Common myeloid progenitor, CD34-positive (primary cell): ENCODE measurements at regions not wholly inside any gene's neighbourhood (a gene's known extent, or its start where the extent isn't known, plus 50 kb on each side); places are given as distances from the start of the nearest gene placed in this dataset.

Experiments
- CTCF ChIA-PET: fragments of 350-600 bp; sonication (Branson Sonifier 250); formaldehyde crosslinking; loops from one replicate; lab custom pipeline; 2021; ENCODE audit warnings: antibody characterized with exemption; lab: Charles Lee
- POLR2A ChIA-PET: fragments of 350-600 bp; sonication (Branson Sonifier 250); formaldehyde crosslinking; loops from one replicate; lab custom pipeline; 2021; ENCODE audit warnings: antibody characterized with exemption; lab: Charles Lee
- DNase-seq, 3 donors: peaks; one replicate each; pipeline versions ENCODE4 v3.0.0 to v3.0.0-alpha.2; 2013
- H3K27ac ChIP-seq, 2 experiments: 1 replicate in 1 of 2; 2 replicates in 1 of 2; pipeline ENCODE4 v1.7.0; 2013; ENCODE audit warnings: inconsistent platforms in 2 of 2, low read length in 2 of 2, mild to moderate bottlenecking in 2 of 2, low read depth in 1 of 2, moderate library complexity in 1 of 2; ENCODE audit not compliant: severe bottlenecking in 2 of 2, insufficient read depth in 1 of 2, poor library complexity in 1 of 2
- H3K27me3 ChIP-seq, 5 experiments: replicated peaks in 2 of 5; 1 replicate in 3 of 5; 2 replicates in 2 of 5; pipeline versions ENCODE4 v1.6.1 to v1.7.0; 2013; ENCODE audit warnings: low read length in 4 of 5, mild to moderate bottlenecking in 2 of 5, moderate library complexity in 2 of 5, inconsistent platforms in 1 of 5; ENCODE audit not compliant: insufficient read depth in 5 of 5, control insufficient read depth in 4 of 5
- H3K36me3 ChIP-seq, 4 experiments: 1 replicate in 2 of 4; 2 replicates in 2 of 4; pipeline versions ENCODE4 v1.6.1 to v1.7.0; 2013; ENCODE audit warnings: low read length in 3 of 4, control low read depth in 1 of 4, mild to moderate bottlenecking in 1 of 4; ENCODE audit not compliant: control insufficient read depth in 4 of 4, insufficient read depth in 4 of 4
- H3K4me1 ChIP-seq, 4 experiments: 1 replicate in 3 of 4; 2 replicates in 1 of 4; pipeline versions ENCODE4 v1.6.1 to v1.7.1; 2013; ENCODE audit warnings: low read length in 3 of 4, mild to moderate bottlenecking in 3 of 4, control low read depth in 1 of 4, inconsistent platforms in 1 of 4, moderate library complexity in 1 of 4; ENCODE audit not compliant: control insufficient read depth in 4 of 4, insufficient read depth in 4 of 4; ENCODE audit errors: control extremely low read depth in 1 of 4
- H3K4me3 ChIP-seq, 7 experiments: 1 replicate in 4 of 7; 2 replicates in 3 of 7; pipeline versions ENCODE4 v1.5.1 to v1.7.0; 2013; ENCODE audit warnings: mild to moderate bottlenecking in 7 of 7, low read length in 6 of 7, moderate library complexity in 6 of 7, inconsistent platforms in 2 of 7, low read depth in 2 of 7, control low read depth in 1 of 7; ENCODE audit not compliant: insufficient read depth in 4 of 7, control insufficient read depth in 1 of 7; ENCODE audit errors: extremely low read depth in 1 of 7
- H3K9me3 ChIP-seq, 5 experiments: 1 replicate in 4 of 5; 2 replicates in 1 of 5; pipeline versions ENCODE4 v1.6.1 to v1.7.1; 2013; ENCODE audit warnings: low read length in 4 of 5, mild to moderate bottlenecking in 2 of 5, inconsistent platforms in 1 of 5, low read depth in 1 of 5, moderate library complexity in 1 of 5; ENCODE audit not compliant: control insufficient read depth in 4 of 5, insufficient read depth in 2 of 5; ENCODE audit errors: control extremely low read depth in 1 of 5
- WGBS: methylation state at CpG from one replicate; pipeline ENCODE4 v1.1.5; 2013; ENCODE audit not compliant: insufficient coverage; 5-methylcytosine and 5-hydroxymethylcytosine counted together

GRCh38 chr11:134730101-134730500 is 318.1 kb upstream of the B3GAT1 start:
- 84% methylated on average over 4 of the region's 4 CpGs for WGBS
- DNase-seq, result no peak
- Histone ChIP-seq H3K9me3 (no peaks in the 10 kb centered on the region), H3K36me3 (no peaks in the 10 kb centered on the region), H3K27ac (no peak overlapping the region), H3K27me3 (peaks cover 0 to 19% (median 12%) of the 10 kb centered on the region in 5 experiments), H3K4me1 (peaks cover 0 to 5% (median 0%) of the 10 kb centered on the region in 4 experiments), H3K4me3 (no peak overlapping the region)
- ChIA-PET CTCF (no interaction called here), POLR2A (no interaction called here)

DNA sequence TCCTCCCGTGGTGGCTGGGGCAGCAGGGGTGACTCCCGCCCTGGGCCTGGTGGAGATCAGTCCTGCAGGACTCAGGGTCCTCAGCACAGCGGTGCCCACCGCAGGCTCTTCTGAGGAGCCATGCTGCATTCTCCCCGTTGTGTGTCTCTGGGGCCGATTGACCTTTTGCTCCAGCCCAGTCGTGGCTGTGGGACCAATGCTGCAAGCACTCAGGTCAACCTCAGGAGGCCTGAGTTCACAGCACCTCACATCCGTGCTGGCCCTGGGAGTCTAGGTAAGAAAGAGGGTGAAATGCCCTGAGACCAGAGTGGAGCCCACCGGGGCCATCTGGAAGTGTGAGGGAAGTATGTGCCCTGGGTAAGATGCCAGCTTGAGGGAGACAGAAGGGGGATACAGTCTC is 316.1 kb upstream of the B3GAT1 start:
- peaks cover 0 to 15% (median 5%) of the 10 kb centered on the region in 5 experiments for H3K27me3 ChIP-seq
- no peak for DNase-seq
- peaks cover 0 to 12% (median 0%) of the 10 kb centered on the region in 4 experiments for H3K4me1 ChIP-seq
- H3K27ac ChIP-seq, result no peak overlapping the region
- H3K9me3 ChIP-seq, result no peaks in the 10 kb centered on the region
- no peak overlapping the region for H3K4me3 ChIP-seq
- no peaks in the 10 kb centered on the region for H3K36me3 ChIP-seq
- POLR2A ChIA-PET, result no interaction called here
- WGBS, result 95% methylated on average over 9 of the region's 9 CpGs
- CTCF ChIA-PET, result no interaction called here

- peaks cover 0 to 12% (median 0%) of the 10 kb centered on the region in 4 experiments for H3K4me1 ChIP-seq
- 74% methylated on average over 5 of the region's 5 CpGs for WGBS
- no peak for DNase-seq
- ChIA-PET POLR2A (no interaction called here), CTCF (interaction anchor here (1.2 kb wide), 1 partner anchor 367 kb away, joined by 3 read pairs; no protein-coding TSS in a partner anchor)
- no peaks in the 10 kb centered on the region for H3K36me3 ChIP-seq
- H3K27ac ChIP-seq, result no peak overlapping the region
- no peaks in the 10 kb centered on the region for H3K9me3 ChIP-seq
- H3K27me3 ChIP-seq, result peaks cover 0 to 14% (median 5%) of the 10 kb centered on the region in 5 experiments
- H3K4me3 ChIP-seq, result no peak overlapping the region
Observed at GRCh38 chr11:134727636-134728035, 315.6 kb upstream of the B3GAT1 start.

GRCh38 chr11:134727204-134727603 is 315.2 kb upstream of the B3GAT1 start:
- POLR2A ChIA-PET, result no interaction called here
- no peak overlapping the region for H3K4me3 ChIP-seq
- peaks cover 0 to 13% (median 5%) of the 10 kb centered on the region in 5 experiments for H3K27me3 ChIP-seq
- H3K27ac ChIP-seq, result no peak overlapping the region
- peak; percentile 58 to 77 (median 67) for DNase-seq
- H3K9me3 ChIP-seq, result no peaks in the 10 kb centered on the region
- 72% methylated on average over 7 of the region's 13 CpGs for WGBS
- CTCF ChIA-PET, result interaction anchor here (1.2 kb wide), 1 partner anchor 366 kb away, joined by 3 read pairs; no protein-coding TSS in a partner anchor
- no peaks in the 10 kb centered on the region for H3K36me3 ChIP-seq
- H3K4me1 ChIP-seq, result peaks cover 0 to 12% (median 0%) of the 10 kb centered on the region in 4 experiments

DNA sequence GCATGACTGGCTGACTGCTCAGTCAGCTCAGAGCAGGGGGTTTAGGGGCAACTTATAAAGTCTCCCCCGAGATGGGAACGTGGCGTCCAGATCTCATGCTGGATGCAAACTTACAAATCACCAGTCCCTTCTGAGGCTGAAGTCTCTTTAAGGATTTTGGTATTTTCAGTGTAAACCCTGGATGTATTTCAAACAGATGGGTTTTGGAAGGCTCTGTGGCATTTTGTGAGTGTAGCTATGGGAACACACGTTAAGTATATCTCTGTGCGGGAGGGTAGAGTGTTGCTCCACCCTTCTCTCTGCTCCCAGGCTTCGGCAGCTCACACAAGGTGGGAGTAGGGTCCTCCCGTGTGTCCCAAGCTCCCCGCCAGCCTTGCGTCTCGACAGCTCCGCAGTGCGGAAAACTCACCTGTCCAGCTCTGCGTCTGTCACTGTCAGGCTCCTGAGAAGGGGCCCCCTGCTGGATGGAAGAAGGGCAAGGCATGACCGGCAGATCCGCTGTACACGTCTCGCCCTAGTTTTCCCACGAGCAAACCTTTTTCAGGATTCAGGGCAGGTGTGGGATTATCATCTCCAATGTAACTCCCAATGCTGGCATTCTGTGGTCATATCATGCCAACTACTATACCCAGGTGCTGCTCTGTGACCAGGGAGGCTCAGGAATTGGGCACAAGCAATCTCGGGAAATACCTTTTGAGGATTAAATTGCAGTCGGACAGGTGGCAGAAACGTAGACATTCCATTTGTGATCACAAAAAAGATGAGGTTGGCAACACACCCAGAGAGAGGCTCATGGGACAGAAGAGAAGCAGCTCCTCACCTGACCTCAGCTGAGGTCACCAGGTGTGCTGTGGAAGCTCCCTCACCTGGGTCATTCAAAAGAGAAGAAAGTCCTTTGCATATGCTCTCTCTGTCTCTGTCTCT is 313.9 kb upstream of the B3GAT1 start:
- CTCF ChIA-PET, result interaction anchor here (1.2 kb wide), 1 partner anchor 365 kb away, joined by 3 read pairs; no protein-coding TSS in a partner anchor

DNA sequence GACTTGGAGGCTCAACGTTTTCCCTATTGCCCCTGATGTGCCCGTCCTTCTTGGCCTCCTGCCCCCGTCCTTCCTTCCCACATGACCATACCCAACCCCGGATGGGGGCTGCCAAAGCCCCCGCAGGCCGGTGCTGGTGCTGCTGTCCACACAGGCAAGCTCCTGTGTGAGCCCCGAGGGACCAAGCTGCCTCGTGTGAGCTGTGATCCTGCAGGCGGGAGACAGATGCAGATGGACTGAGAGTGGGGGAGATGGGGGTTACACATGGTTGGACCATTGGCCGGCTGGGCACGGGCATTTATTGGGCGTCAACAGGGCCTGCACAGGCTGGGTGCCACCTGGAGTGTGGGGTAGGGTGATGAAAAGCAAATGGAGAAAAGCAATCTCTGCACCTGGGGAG is 313.2 kb upstream of the B3GAT1 start:
- WGBS, result 88% methylated on average over 6 of the region's 12 CpGs
- Histone ChIP-seq H3K27me3 (peaks cover 0 to 8% (median 5%) of the 10 kb centered on the region in 5 experiments), H3K4me1 (peaks cover 0 to 12% (median 0%) of the 10 kb centered on the region in 4 experiments), H3K9me3 (no peaks in the 10 kb centered on the region), H3K4me3 (no peak overlapping the region), H3K27ac (no peak overlapping the region), H3K36me3 (no peaks in the 10 kb centered on the region)
- ChIA-PET CTCF (no interaction called here), POLR2A (no interaction called here)
- DNase-seq, result no peak

More for the DNA sequence above, 313.9 kb upstream of the B3GAT1 start:
- no peaks in the 10 kb centered on the region for H3K36me3 ChIP-seq
- peaks cover 0 to 12% (median 0%) of the 10 kb centered on the region in 4 experiments for H3K4me1 ChIP-seq
- no peak overlapping the region for H3K27ac ChIP-seq
- no peak for DNase-seq
- no peaks in the 10 kb centered on the region for H3K9me3 ChIP-seq
- POLR2A ChIA-PET, result no interaction called here
- H3K4me3 ChIP-seq, result no peak overlapping the region
- H3K27me3 ChIP-seq, result peaks cover 0 to 8% (median 5%) of the 10 kb centered on the region in 5 experiments
- WGBS, result 79% methylated on average over 19 of the region's 21 CpGs

DNA sequence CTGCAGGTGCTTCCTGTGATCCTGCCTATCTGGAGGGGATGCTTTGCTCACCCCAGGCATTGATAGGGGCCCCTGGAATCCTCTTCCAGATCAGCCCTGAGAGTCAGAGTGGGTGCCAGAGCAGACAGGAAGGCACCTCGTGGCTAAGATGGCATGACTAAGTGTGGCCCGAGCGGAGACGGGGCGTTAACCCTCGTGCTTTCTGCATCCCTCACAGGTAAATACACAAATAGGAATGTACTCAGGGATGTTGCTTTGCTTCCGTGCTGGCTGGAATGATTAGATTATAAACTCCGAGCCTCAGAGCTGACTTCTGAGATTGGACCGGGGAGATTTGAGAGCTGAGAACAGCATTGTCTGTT is 312.7 kb upstream of the B3GAT1 start:
- peak in 2 of 3 donors; percentile 15 to 56 for DNase-seq
- no peaks in the 10 kb centered on the region for H3K36me3 ChIP-seq
- no peak overlapping the region for H3K27ac ChIP-seq
- POLR2A ChIA-PET, result no interaction called here
- peaks cover 0 to 8% (median 5%) of the 10 kb centered on the region in 5 experiments for H3K27me3 ChIP-seq
- 35% methylated on average over 9 of the region's 9 CpGs for WGBS
- CTCF ChIA-PET, result no interaction called here
- H3K9me3 ChIP-seq, result no peaks in the 10 kb centered on the region
- H3K4me1 ChIP-seq, result peaks cover 0 to 12% (median 0%) of the 10 kb centered on the region in 4 experiments
- no peak overlapping the region for H3K4me3 ChIP-seq
